HG03571 (cell line): ENCODE measurements at regions not wholly inside any gene's neighbourhood (a gene's known extent, or its start where the extent isn't known, plus 50 kb on each side); places are given as distances from the start of the nearest gene placed in this dataset.
"Not testable (repeated sequence)": the region's sequence is repeated elsewhere in the genome, so short reads cannot be mapped to it uniquely, and the experiment has no call there.

ENCODE experiments used
- ATAC-seq: cut with Tn5 transposase; IDR thresholded peaks from one replicate; pipeline ENCODE4 v1.9.1; 2021; ENCODE audit not compliant: unreplicated experiment

- ATAC-seq, result peak; percentile 54
These were observed 239.9 kb upstream of the ID2 start for GRCh38 chr2:8441986-8442385.

GRCh38 chr2:8442833-8443486, 238.9 kb upstream of the ID2 start:
- ATAC-seq, result no peak

GRCh38 chr2:8445580-8445979, 236.3 kb upstream of the ID2 start:
- ATAC-seq, result no peak

- not testable (repeated sequence) for ATAC-seq
These were observed 235.1 kb upstream of the ID2 start for GRCh38 chr2:8446751-8447150.

- no peak for ATAC-seq
These were observed 234.1 kb upstream of the ID2 start for GRCh38 chr2:8447610-8448221.

GRCh38 chr2:8448824-8449556, 232.9 kb upstream of the ID2 start:
- ATAC-seq, result no peak

GRCh38 chr2:8451273-8451672, 230.6 kb upstream of the ID2 start:
- ATAC-seq, result no peak

- ATAC-seq, result no peak
These were observed 229.6 kb upstream of the ID2 start for GRCh38 chr2:8452296-8452695.

GRCh38 chr2:8452979-8453903, 228.6 kb upstream of the ID2 start:
- ATAC-seq, result no peak

GRCh38 chr2:8453904-8454302, 228.0 kb upstream of the ID2 start:
- ATAC-seq, result no peak

GRCh38 chr2:8454797-8455196, 227.1 kb upstream of the ID2 start:
- ATAC-seq, result no peak

- no peak for ATAC-seq
These were observed 226.4 kb upstream of the ID2 start for GRCh38 chr2:8455236-8456150.

GRCh38 chr2:8456151-8457091, 225.4 kb upstream of the ID2 start:
- ATAC-seq, result peak; percentile 62

- ATAC-seq, result no peak
These were observed 224.8 kb upstream of the ID2 start for GRCh38 chr2:8457092-8457481.

- ATAC-seq, result no peak
These were observed 224.0 kb upstream of the ID2 start for GRCh38 chr2:8457699-8458502.

- no peak for ATAC-seq
These were observed 223.1 kb upstream of the ID2 start for GRCh38 chr2:8458503-8459459.

- no peak for ATAC-seq
These were observed 222.4 kb upstream of the ID2 start for GRCh38 chr2:8459474-8459873.
